SK-N-SH (cell line): ENCODE measurements at regions not wholly inside any gene's neighbourhood (a gene's known extent, or its start where the extent isn't known, plus 50 kb on each side); places are given as distances from the start of the nearest gene placed in this dataset.

Experiments
- CTCF ChIP-seq: fragments of 200-600 bp; sonication (generic); IDR thresholded peaks from 2 replicates; pipeline ENCODE4 v1.6.1; 2017; ENCODE audit warnings: antibody characterized with exemption, mild to moderate bottlenecking, moderate library complexity
- EP300 ChIP-seq, 2 experiments: IDR thresholded peaks; 2 replicates each; pipeline versions ENCODE4 v1.4.0 to v1.6.1; 2012; ENCODE audit warnings: borderline replicate concordance in 1 of 2, low read depth in 1 of 2, low read length in 1 of 2
- EZH2phosphoT487 ChIP-seq: fragments of 200-600 bp; sonication (generic); IDR thresholded peaks from 2 replicates; pipeline ENCODE4 v1.6.1; 2017; ENCODE audit warnings: low read depth, mixed run types, mild to moderate bottlenecking, antibody characterized with exemption, moderate library complexity, borderline replicate concordance
- FOXJ3 ChIP-seq: sonication (generic); formaldehyde crosslinking; IDR thresholded peaks from 2 replicates; pipeline ENCODE4 v1.5.1; 2020; ENCODE audit warnings: mild to moderate bottlenecking, missing genetic modification reagents
- MEF2A ChIP-seq: IDR thresholded peaks from 2 replicates; pipeline ENCODE4 v1.4.0; 2012; ENCODE audit warnings: low read depth, borderline replicate concordance
- POLR2AphosphoS5 ChIP-seq: IDR thresholded peaks from 2 replicates; pipeline ENCODE4 v1.6.1; 2012; ENCODE audit warnings: low read depth, low read length
- RAD21 ChIP-seq: IDR thresholded peaks from 2 replicates; pipeline ENCODE4 v1.6.1; 2012; ENCODE audit warnings: mild to moderate bottlenecking, low read length
- SIN3A ChIP-seq: IDR thresholded peaks from 2 replicates; pipeline ENCODE4 v1.6.1; 2012; ENCODE audit warnings: low read depth, mild to moderate bottlenecking, low read length, moderate library complexity, borderline replicate concordance
- TCF12 ChIP-seq: IDR thresholded peaks from 2 replicates; pipeline ENCODE4 v1.4.0; 2012
- YY1 ChIP-seq: IDR thresholded peaks from 2 replicates; pipeline ENCODE4 v1.4.0; 2012; ENCODE audit warnings: low read depth, mild to moderate bottlenecking

- TF ChIP-seq EZH2phosphoT487 (no peak), MEF2A (no peak), CTCF (no peak), YY1 (no peak), EP300 (IDR thresholded peaks at IDR 0.05; ENCODE audit: borderline replicate concordance in 1 of 2, low read depth in 1 of 2, low read length in 1 of 2) (no peak), RAD21 (no peak), SIN3A (no peak), TCF12 (no peak), POLR2AphosphoS5 (no peak), FOXJ3 (CRISPR knock-in tag) (no peak)
Measured at GRCh38 chr20:52596256-52596655, 375.9 kb upstream of the TSHZ2 start.
